ENCODE measurements at regions not wholly inside any gene's neighbourhood (a gene's known extent, or its start where the extent isn't known, plus 50 kb on each side); places are given as distances from the start of the nearest gene placed in this dataset.

- TF ChIP-seq POLR2A (IDR thresholded peaks at IDR 0.05; ENCODE audit: low read length): no peak
- TF ChIP-seq, protein P1, sequence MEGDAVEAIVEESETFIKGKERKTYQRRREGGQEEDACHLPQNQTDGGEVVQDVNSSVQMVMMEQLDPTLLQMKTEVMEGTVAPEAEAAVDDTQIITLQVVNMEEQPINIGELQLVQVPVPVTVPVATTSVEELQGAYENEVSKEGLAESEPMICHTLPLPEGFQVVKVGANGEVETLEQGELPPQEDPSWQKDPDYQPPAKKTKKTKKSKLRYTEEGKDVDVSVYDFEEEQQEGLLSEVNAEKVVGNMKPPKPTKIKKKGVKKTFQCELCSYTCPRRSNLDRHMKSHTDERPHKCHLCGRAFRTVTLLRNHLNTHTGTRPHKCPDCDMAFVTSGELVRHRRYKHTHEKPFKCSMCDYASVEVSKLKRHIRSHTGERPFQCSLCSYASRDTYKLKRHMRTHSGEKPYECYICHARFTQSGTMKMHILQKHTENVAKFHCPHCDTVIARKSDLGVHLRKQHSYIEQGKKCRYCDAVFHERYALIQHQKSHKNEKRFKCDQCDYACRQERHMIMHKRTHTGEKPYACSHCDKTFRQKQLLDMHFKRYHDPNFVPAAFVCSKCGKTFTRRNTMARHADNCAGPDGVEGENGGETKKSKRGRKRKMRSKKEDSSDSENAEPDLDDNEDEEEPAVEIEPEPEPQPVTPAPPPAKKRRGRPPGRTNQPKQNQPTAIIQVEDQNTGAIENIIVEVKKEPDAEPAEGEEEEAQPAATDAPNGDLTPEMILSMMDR (IDR thresholded peaks at IDR 0.05): no peak
- no peak for TF ChIP-seq JUNB (IDR thresholded peaks at IDR 0.05)
- no peak for TF ChIP-seq CHD4 (IDR thresholded peaks at IDR 0.05; ENCODE audit: borderline replicate concordance)
- TF ChIP-seq ZSCAN20 (CRISPR knock-in tag; IDR thresholded peaks at IDR 0.05): no peak
- TF ChIP-seq PBX3 (IDR thresholded peaks at IDR 0.05): no peak
- TF ChIP-seq FOSB (CRISPR knock-in tag; IDR thresholded peaks at IDR 0.05): no peak
- TF ChIP-seq REST (IDR thresholded peaks at IDR 0.05): no peak
These were observed 68.0 kb downstream of the OR5AK2 start for GRCh38 chr11:57056735-57057134.
